Stimulated activated naive CD8-positive, alpha-beta T cell treated with anti-CD3 and anti-CD28 coated beads, Interleukin-15, amount 100 ng/mL, for 72 hours (primary cell): ENCODE measurements at regions not wholly inside any gene's neighbourhood (a gene's known extent, or its start where the extent isn't known, plus 50 kb on each side); places are given as distances from the start of the nearest gene placed in this dataset.

Experiments
- ATAC-seq: fragments of 150-1000 bp; cut with Tn5 transposase; 2 replicates; pipeline ENCODE4 v1.10.0; 2021; ENCODE audit warnings: mild to moderate bottlenecking, moderate library complexity
- DNase-seq, 2 donors: peaks; one replicate each; pipeline ENCODE4 v3.0.0; 2021 to 2022
- H3K27ac Mint-ChIP-seq, 2 donors: one replicate each; pipeline ENCODE4 v1.8.0; 2022; ENCODE audit warnings: mild to moderate bottlenecking in 2 of 2, mixed read lengths in 2 of 2, moderate library complexity in 2 of 2
- H3K27me3 Mint-ChIP-seq: one replicate; pipeline ENCODE4 v1.8.0; 2022; ENCODE audit warnings: mixed read lengths
- H3K4me1 Mint-ChIP-seq: one replicate; pipeline ENCODE4 v1.8.0; 2022; ENCODE audit warnings: mild to moderate bottlenecking, mixed read lengths
- H3K4me3 Mint-ChIP-seq, 2 donors: one replicate each; pipeline ENCODE4 v1.8.0; 2022; ENCODE audit warnings: mild to moderate bottlenecking in 2 of 2, mixed read lengths in 2 of 2, moderate library complexity in 1 of 2
- H3K9me3 Mint-ChIP-seq, 2 donors: one replicate each; pipeline ENCODE4 v1.8.0; 2022; ENCODE audit warnings: mixed read lengths in 2 of 2

DNA sequence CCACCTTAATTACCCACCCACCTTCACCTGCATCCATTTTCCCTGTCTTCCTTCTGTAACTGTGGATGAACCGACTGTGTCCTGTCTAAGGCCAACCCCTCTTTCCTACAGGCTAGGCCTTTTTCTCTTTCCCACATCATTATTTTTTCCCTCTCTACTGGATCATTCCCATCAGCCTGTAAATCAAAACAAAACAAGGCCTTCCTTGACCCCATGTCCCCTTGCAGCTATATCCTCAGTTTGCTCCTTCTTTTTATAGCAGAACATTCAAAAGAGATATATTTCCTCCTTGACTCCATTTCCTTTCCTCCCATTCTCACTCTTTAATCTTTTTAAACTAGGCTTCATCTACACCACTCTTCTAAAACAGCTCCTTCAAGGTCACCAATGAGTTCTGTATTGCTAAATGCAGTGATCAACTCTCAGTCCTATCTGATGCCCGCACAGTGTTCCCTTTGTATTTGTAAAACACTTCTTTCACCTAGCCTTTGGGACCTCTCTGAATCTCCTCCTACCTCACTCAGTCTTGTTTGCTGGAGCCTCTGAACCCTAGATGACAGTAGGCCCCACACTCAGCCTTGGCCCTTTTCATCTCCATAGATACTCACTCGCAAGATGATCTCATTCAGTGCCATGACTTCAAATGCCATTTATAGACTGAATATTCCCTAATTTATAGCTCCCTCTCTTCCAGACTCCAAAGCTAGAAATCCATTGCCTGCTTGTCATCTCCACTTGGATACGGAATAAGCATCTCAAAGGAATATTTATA, 55.7 kb downstream of the CXCR4 start:
- Mint-ChIP-seq H3K4me3 (no peak overlapping the region), H3K27me3 (no peaks in the 10 kb centered on the region), H3K9me3 (peaks cover 12 to 15% of the 10 kb centered on the region in 2 donors), H3K4me1 (peaks cover 58% of the 10 kb centered on the region), H3K27ac (no peak overlapping the region)
- DNase-seq (no peak), ATAC-seq (no peak)

DNA sequence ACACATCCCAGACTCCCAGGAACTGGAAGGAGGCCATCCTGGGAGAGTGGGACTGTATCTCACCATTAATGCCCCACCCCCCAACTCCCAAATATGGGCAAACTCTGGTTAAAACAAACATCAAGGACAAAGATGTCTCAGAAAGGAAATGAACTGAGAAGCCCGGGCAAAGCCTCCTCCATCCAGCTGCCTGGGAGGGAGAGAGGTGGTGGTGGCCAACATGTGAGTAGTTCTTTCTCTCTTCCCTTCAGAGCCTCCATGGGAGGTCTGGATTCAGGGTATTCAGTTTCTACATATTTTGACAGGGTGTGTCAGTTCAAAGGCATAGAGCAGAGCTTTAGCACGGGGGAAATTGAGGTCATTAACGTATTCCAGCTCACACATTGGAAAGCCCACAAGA, 57.5 kb downstream of the CXCR4 start:
- ATAC-seq: no peak
- Mint-ChIP-seq H3K27ac (no peak overlapping the region), H3K27me3 (no peaks in the 10 kb centered on the region), H3K4me3 (no peak overlapping the region), H3K9me3 (peaks cover 12 to 15% of the 10 kb centered on the region in 2 donors), H3K4me1 (peaks cover 62% of the 10 kb centered on the region)
- no peak for DNase-seq

DNA sequence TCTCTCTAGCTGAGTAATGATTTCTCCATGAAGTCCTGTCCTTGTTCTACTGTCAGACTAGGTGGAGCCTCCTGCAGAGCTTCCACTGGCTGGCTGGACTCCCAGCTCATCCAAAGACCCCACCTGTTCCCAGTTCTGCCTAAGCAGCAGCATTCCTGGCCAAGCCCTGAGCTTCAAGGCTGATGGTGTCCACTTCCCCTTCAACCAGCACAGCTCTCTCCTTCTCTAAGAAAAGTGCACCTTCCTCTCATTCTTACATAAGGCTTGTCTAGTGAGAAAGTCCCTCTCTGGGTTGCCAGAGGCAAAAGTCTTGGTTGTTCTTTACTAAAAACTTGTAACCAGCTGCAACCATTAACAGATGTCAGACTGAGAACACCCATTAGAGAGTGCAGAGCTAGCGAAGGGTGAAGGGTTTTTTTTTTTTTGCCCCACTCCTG, 58.9 kb downstream of the CXCR4 start:
- peaks cover 67% of the 10 kb centered on the region for H3K4me1 Mint-ChIP-seq
- peaks cover 12 to 15% of the 10 kb centered on the region in 2 donors for H3K9me3 Mint-ChIP-seq
- ATAC-seq: no peak
- no peaks in the 10 kb centered on the region for H3K27me3 Mint-ChIP-seq
- peak overlapping the region; percentile 28 to 79 for H3K27ac Mint-ChIP-seq
- H3K4me3 Mint-ChIP-seq: peak overlapping the region in 1 of 2 donors; percentile 14
- no peak for DNase-seq

DNA sequence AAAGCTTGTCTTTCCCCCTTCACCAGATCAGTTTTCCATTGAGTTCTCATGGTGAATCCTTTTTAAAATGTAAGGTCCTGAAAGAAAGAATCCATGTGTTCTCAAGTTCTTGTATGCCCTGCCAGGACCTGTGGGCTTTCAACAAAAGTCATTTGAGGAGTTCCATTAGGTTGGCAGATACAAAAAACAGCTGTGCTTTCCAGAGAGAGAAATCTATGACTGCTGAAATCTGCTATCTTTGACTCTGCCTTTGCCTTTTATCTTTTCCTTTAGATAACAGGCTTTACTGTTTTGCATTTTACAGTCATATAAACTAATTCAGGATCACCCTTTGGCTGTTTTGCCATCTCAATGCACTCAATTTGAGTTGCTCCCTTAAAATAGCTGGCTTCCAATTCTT, 59.7 kb downstream of the CXCR4 start:
- H3K4me3 Mint-ChIP-seq: no peak overlapping the region

DNA sequence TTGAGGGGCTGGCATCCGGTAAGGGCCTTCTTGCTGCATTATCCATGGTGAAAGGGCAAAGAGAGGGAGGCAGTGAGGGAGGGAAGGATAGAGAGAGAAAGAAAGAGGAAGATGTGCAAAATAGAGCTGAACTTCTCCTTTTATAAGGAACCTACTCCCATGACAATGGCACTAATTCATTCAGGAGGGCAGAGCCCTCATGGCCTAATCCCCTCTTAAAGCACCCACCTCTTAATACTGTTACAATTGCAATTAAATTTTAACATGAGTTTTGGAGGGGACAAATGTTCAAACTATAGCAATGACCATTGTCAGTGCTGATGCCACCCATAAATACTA, 60.2 kb downstream of the CXCR4 start:
- H3K27me3 Mint-ChIP-seq: no peaks in the 10 kb centered on the region
- peak overlapping the region; percentile 96 to 97 for H3K27ac Mint-ChIP-seq
- H3K4me3 Mint-ChIP-seq: peak overlapping the region; percentile 63 to 82
- DNase-seq (no peak), ATAC-seq (no peak)
- H3K4me1 Mint-ChIP-seq: peaks cover 74% of the 10 kb centered on the region
- H3K9me3 Mint-ChIP-seq: peaks cover 10 to 12% of the 10 kb centered on the region in 2 donors

More for the DNA sequence above, 59.7 kb downstream of the CXCR4 start:
- H3K4me1 Mint-ChIP-seq: peaks cover 70% of the 10 kb centered on the region
- no peaks in the 10 kb centered on the region for H3K27me3 Mint-ChIP-seq
- DNase-seq: no peak
- H3K9me3 Mint-ChIP-seq: peaks cover 10 to 12% of the 10 kb centered on the region in 2 donors
- no peak for ATAC-seq
- no peak overlapping the region for H3K27ac Mint-ChIP-seq

DNA sequence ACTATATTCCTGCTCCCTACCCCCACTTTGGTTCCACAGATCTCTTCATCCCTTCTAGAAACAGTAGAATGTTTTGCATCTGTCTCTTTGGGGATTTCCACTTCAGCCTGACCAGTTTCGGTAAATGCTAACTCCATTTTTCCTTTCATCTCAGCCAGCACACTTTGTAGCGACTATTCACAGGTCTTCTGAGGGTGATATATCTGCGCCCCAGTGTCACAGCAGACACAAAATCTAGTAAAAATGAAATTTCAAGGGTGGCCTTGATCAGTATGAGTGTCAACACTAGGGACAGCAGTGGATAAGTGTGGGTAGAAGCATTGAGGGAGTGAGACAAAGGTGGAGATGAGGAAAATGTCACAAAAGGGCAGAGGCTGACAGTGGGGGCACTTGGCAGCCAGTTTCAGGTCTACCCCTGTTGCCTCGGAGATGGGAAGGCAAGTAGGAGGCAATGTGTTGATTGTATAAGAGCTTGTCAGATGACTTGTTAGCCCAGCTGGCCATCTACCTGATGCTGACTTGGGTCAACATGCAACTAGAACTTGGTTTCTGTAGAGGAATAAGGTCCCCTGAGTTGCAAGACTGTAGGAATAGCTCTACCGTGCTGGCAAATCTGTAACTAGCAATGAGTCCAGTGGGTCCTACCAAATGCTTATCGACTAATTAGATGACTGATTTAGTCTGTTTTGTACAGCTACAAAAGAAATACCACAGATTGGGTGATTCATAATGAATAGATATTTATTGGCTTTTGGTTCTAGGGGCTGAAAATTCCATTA, 60.7 kb downstream of the CXCR4 start:
- peaks cover 76% of the 10 kb centered on the region for H3K4me1 Mint-ChIP-seq
- ATAC-seq (peak; percentile 74), DNase-seq (peak; percentile 62 to 64)
- H3K9me3 Mint-ChIP-seq: peaks cover 6 to 8% of the 10 kb centered on the region in 2 donors
- peak overlapping the region; percentile 96 to 97 for H3K27ac Mint-ChIP-seq
- H3K4me3 Mint-ChIP-seq: peak overlapping the region; percentile 63 to 82
- H3K27me3 Mint-ChIP-seq: no peaks in the 10 kb centered on the region

DNA sequence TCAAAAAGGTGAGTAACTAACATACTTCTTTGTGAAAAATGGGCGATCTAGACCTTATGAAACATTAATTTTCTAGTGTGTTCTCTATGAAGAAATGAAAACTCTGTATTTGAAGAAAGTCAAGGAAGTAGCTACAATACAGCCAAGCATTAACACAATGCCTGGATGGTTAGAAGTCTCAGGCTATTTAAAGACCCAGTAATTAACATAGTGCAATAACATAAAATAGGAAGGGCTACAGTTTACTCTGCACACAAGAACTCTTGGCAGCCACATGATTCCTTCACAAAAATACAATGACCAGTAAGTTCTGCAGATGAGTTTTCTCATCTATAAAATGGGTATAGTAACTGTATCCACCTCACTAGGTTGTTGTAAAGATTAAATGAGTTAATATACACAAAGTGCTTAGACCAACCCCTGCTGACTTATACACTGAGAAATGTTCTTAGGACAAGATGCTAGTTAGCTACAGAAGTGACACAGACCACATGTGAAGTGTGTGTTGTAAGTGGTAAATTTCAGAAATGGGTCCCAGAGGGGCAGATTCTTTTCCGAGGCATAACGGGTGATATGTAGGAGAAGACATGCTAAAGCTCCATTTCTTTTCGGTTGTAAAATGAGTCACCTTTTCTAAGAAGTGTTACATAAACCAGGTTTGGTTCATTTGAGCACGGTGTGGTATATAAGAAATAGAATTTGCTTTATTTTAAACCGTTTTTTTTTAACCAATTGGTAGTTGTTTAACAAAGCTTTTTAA, 61.8 kb downstream of the CXCR4 start:
- no peaks in the 10 kb centered on the region for H3K27me3 Mint-ChIP-seq
- H3K4me3 Mint-ChIP-seq: peak overlapping the region; percentile 60 to 82
- ATAC-seq (peak; percentile 62), DNase-seq (peak; percentile 51 to 61)
- peaks cover 83% of the 10 kb centered on the region for H3K4me1 Mint-ChIP-seq
- H3K27ac Mint-ChIP-seq: peak overlapping the region; percentile 96 to 97
- H3K9me3 Mint-ChIP-seq: no peaks in the 10 kb centered on the region

DNA sequence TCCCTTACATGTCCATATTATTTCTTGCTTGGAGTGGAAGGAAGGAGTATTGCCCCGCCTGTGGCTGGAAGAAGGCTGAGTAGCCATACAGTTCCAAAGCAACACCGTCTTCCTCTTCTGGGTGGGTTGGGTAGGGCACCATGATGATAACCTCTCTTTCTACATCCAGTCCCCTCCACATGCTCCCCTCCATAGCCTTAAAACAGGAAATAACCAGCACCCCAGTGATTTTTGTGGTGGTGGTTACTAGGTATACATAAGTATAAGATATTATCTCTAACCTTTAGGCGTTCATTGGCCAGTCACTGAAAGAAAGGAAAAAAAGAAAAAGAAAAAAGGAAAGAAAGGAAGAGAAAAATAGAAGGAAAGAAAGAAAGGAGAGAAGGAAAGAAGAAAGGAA, 63.1 kb downstream of the CXCR4 start:
- ATAC-seq (no peak), DNase-seq (no peak)
- H3K27ac Mint-ChIP-seq: peak overlapping the region; percentile 52 to 89
- H3K4me1 Mint-ChIP-seq: peaks cover 96% of the 10 kb centered on the region
- no peaks in the 10 kb centered on the region for H3K9me3 Mint-ChIP-seq
- H3K27me3 Mint-ChIP-seq: no peaks in the 10 kb centered on the region
- peak overlapping the region; percentile 10 to 17 for H3K4me3 Mint-ChIP-seq

DNA sequence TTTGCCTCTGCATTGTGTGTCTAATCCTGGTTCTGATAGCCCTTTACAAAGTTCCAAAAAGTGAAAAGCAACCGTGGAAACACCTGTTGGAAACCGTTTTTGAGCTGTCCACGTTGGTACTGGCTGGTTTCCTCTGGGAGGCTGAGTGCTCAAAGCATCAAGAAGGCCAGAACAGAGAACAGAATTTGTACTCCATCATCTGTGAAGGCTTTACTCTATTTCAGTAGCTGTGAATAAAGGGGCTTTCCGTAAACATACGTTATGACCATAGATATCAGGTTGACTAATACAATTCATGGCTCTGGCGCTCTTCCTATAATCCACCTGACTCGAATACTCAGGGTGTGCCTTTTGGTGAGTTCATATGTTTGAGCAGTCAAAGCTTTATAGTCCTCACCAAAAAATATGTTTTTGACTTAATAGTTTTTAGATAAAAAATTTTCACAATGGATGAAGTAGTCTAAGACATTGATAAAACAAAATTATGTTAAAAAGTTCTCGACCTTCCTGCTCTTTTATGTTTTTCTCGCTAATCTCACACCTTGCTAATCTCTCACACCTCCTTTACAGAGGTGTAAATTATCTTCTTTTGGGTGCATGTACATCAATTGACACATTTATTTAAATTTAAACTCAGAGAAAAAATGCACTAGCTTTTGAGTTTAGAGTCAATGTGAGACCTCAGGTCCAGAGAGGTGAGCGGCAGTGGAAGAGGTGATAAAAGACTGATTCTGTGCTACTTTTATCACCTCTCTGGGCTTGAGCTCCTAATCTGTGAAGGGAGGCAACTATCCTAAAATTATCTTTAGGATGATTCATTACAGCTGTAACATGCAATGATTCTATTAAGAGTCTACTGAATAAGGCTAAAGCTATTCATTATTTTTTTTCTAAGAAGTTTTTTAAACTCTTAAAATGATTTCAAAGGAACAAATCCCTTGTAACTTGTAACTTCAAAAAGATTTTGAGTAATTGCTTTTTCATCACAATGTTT, 65.3 kb downstream of the CXCR4 start:
- DNase-seq: peak; percentile 38 to 51
- peaks cover 96% of the 10 kb centered on the region for H3K4me1 Mint-ChIP-seq
- peak overlapping the region; percentile 61 to 82 for H3K4me3 Mint-ChIP-seq
- no peaks in the 10 kb centered on the region for H3K27me3 Mint-ChIP-seq
- H3K9me3 Mint-ChIP-seq: no peaks in the 10 kb centered on the region
- peak overlapping the region; percentile 98 to 99 for H3K27ac Mint-ChIP-seq
- peak; percentile 61 for ATAC-seq

DNA sequence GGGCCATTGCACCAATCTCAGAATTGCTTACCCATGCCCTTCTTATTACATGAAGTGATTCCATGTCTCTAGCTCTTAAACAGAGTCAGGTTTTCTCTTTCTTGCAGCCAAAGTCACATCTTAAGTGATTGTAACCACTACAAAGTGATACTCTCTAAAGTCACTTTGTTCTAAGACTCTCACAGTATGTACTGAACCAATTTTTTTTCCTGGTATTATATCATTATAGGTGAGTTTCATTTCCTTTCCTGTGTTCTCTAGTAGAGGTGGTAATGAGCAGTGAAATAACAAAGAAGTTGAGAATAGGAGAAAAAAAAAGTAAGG, 66.3 kb upstream of the DARS1 start:
- H3K4me3 Mint-ChIP-seq: peak overlapping the region; percentile 61 to 82
- H3K27ac Mint-ChIP-seq: peak overlapping the region; percentile 98 to 99
- no peaks in the 10 kb centered on the region for H3K27me3 Mint-ChIP-seq
- H3K9me3 Mint-ChIP-seq: no peaks in the 10 kb centered on the region
- H3K4me1 Mint-ChIP-seq: peaks cover 95% of the 10 kb centered on the region
- ATAC-seq: peak; percentile 59
- no peak for DNase-seq

DNA sequence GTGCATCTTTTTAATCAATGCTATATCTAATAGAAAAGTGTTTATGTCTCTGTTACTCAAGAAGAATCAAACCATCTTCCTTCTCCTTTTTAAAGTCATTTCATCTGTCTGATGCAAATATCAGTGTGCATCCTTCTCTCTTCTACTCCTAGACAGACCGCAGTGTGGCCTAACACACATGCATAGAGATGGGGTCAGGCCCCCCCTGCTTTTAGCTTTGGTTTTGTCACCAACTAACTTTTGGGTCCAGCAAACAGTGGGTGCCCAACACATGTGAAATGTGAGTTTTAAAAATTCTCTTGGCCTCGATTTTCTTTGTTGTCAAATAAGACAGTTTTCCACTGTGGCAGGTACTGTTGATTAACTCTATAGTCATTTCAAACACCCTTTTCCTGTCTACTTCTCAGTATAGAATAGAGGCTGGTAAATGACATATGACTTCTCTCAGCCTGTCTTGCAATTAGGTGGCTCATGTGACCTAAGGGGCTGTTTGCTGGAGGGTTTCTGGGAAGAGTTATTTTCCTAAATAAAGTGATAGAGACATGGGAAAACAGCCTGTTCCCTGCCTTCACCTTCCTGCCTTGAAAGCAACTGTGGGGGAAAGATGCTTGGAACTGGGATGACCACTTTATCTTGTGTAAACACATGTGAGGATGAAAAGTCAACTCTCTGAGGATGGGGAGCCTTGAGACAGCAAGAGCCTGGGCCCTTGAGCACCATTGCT, 65.7 kb upstream of the DARS1 start:
- H3K27ac Mint-ChIP-seq: peak overlapping the region; percentile 98 to 99
- H3K4me1 Mint-ChIP-seq: peaks cover 95% of the 10 kb centered on the region
- H3K9me3 Mint-ChIP-seq: no peaks in the 10 kb centered on the region
- H3K27me3 Mint-ChIP-seq: no peaks in the 10 kb centered on the region
- peak; percentile 79 for ATAC-seq
- H3K4me3 Mint-ChIP-seq: peak overlapping the region; percentile 61 to 82
- DNase-seq: peak; percentile 36 to 44

DNA sequence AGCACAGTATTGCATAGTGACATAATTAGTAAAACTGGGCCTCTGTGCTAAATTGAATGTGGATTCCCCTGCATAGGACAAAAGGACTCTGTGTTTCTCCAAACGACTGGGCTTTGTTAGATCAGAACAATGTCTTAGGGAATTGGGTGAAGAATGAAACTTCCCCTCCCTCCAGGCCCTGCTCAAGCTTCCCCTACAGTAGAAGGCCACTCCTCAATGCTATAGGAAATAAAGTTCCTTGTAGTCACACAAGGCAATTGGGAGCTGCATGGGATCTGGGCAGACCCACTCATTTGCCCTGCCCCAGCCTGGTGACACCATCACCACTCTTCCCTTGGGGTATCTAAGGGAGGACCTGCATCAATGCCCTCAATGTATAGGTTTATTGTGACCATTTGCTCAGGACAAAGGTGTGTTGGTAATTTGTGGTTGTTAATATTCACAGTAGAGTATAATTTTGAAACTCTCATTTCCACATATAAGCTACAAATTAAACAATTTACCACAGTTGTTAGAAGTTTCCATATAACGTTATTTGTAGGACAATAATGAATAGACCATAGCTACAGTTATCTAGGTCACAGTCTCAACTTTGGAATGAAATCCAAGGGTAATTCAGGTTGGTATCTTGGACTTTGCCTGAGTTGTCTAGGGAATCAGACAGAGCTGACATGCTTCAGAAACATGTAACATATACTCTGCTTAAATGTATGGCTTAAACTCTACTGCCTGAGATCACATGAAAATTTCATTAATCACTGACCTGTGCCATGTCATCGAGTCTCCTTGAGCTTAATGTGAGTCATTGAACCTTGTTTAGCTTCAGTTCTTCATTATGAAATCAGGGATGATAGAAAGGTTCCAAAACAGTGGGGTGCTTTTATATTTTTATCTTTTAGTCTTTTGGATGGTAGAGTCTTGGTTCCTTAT, 64.8 kb upstream of the DARS1 start:
- Mint-ChIP-seq H3K27me3 (no peaks in the 10 kb centered on the region), H3K4me3 (peak overlapping the region; percentile 61 to 82), H3K27ac (peak overlapping the region; percentile 98 to 99), H3K9me3 (no peaks in the 10 kb centered on the region), H3K4me1 (peaks cover 95% of the 10 kb centered on the region)
- ATAC-seq (no peak), DNase-seq (no peak)

DNA sequence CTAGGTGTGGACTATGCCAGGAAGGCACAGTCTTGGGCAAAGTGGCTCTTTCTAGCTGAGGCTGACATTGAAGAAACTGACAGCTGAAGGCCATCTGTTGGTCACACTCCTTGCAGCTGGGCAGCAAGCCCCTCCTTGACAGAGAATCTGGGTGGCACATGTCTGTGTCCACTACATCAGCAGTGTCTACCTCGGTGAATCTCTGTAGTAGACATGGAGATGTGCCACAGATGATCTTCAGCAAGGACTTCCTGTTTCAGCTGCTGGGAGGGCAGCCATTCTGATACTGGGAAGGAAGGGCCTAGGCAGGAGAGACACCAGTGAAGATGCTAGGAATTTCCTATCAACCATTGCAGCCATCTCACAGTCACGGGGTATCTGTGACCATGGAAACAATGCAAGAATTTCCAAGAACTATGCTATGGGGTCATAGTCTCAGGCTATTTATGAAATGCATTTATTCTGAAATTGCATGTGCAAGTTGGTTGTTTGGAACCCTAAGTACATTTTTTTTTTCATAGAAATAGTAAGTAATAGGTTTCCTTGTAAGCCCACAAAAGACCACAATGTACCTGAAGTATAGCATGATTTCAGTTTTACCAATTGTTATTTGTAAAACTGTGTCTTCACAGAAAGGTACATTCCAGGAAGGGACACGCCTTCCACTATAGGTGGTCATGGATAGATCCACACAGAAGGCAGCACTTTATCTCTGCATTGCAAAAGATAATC, 63.8 kb upstream of the DARS1 start:
- DNase-seq (peak in 1 of 2 donors; percentile 30), ATAC-seq (peak; percentile 37)
- Mint-ChIP-seq H3K27ac (peak overlapping the region; percentile 98 to 99), H3K9me3 (no peaks in the 10 kb centered on the region), H3K27me3 (no peaks in the 10 kb centered on the region), H3K4me1 (peaks cover 95% of the 10 kb centered on the region), H3K4me3 (peak overlapping the region; percentile 59 to 82)
